Stimulated activated CD8-positive, alpha-beta memory T cell treated with anti-CD3 and anti-CD28 coated beads, Interleukin-4, amount 100 ng/mL, for 48 hours (primary cell): ENCODE measurements at regions not wholly inside any gene's neighbourhood (a gene's known extent, or its start where the extent isn't known, plus 50 kb on each side); places are given as distances from the start of the nearest gene placed in this dataset.

Source experiments
- DNase-seq: peaks from one replicate; pipeline ENCODE4 v3.0.0-alpha.2; 2020

- DNase-seq: no peak
Measured at GRCh38 chr10:128693493-128694131, 567.4 kb upstream of the MKI67 start.

- no peak for DNase-seq
Measured at GRCh38 chr10:128694168-128694850, 568.1 kb upstream of the MKI67 start.

DNA sequence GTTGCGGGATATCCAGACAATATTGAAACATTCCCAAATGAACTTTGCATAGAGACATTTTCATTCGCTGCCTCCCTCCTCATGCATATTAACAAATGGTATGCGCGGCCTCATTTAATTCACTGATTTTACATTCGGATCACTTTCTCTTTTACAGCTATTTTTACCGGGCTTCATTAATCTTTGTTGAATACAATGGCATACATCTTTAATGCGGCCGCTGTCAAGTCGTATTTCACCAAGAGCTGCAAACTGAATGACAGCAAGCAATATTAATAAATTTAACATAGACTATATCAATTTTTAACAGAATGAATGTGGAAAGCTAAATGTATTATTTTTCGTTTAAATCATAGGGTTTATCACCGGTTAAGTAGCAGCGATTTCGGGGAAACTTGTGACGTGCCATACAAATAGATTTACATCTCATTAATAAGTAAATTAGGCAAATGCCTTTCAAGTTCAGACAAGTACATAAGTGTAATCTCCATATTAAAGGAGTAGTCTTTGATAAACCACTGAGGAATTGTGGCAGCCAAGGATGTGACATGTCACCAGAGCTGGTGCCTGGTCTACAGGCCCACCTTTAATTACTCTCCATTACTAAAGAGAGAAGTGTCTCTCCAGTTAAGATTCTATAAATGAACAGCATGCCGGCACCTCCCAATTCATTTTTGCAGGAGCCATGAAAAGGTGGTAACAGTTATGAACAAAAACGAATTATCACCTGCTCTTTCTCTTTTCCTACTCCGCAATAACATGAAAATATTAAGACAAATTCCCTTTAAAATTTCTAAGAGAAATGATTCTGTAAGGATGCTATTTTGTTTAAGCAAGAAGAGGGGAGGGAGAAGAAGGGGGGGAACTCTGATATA is 568.9 kb upstream of the MKI67 start:
- DNase-seq: no peak

- DNase-seq: no peak
Measured at GRCh38 chr10:128695931-128696330, 569.7 kb upstream of the MKI67 start.

DNA sequence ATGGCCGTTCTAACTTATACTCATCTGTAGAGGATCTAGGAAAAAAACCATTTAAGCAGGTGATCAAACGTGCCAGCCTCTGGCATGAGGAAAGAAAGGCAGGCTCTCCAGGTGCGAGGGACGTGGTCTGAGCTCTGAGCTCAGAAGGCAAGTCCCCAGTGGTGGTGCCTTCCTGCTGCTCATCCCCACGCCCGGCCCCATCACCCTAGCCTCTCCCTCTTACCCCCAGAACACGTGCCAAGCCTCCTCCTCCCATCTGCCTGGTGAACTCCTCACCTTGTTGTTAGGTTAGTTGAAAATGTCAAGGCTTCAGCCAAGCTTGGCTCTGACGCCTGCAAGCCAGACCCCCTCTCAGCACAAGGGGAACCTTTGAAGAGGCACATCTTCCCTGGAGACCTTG is 571.2 kb upstream of the MKI67 start:
- DNase-seq: no peak

DNA sequence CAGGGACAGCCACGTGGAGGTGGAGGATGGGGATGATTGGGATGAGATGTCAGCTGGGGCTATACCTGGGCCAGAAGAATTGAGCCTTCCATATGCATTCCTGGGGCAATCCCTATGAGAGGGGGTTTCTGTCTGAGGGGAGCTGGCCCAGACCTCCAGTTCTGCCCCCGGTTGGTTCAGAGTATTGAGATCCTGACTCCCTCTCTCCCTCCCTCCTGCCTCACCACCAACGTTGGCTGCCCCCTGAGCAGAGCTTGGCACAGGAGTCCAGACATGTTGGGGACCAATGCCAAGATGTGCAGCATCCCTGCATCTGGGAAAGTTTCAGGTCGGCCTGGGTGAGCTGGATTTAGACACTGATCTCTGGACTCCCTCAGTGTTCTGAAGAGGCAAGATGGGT is 575.2 kb upstream of the MKI67 start:
- DNase-seq: no peak

DNA sequence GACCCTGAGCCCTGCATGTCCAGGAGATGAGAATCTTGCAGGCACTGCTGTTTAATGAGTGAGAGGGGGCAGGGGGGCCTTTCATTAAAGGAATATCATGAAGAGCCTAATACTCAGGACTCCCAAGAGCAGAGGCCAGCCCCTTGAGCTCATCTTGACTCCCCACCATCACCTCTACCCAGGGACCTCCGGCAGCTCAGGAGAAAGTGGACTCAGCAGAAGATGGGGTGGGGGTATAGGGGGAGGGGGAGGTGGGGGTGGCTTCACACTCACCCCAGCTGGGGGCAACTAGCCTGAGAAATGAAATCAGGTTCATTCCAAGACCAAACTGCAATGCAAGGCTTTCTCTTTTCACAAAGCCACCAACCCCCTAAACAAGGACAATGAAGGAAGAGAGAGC is 575.6 kb upstream of the MKI67 start:
- DNase-seq: no peak

DNA sequence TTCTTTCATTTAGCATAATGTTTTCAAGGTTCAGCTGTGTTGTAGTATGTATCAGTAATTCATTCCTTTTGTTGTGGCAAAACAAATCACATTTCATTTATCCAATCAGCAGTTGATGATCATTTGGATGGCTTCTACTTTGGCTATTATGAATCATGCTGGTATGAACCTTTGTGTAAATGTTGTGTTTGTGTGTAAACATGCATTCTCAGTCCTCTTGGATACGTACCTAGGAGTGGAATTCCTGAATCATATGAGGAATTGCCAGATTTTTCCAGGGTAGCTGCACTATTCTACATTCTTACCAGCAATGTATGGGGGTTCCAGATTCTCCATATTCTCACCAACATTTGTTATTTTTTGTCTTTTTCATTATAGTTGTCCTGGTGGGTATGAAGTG is 578.5 kb upstream of the MKI67 start:
- no peak for DNase-seq

GRCh38 chr10:128708182-128708581 is 582.0 kb upstream of the MKI67 start:
- DNase-seq: no peak

DNA sequence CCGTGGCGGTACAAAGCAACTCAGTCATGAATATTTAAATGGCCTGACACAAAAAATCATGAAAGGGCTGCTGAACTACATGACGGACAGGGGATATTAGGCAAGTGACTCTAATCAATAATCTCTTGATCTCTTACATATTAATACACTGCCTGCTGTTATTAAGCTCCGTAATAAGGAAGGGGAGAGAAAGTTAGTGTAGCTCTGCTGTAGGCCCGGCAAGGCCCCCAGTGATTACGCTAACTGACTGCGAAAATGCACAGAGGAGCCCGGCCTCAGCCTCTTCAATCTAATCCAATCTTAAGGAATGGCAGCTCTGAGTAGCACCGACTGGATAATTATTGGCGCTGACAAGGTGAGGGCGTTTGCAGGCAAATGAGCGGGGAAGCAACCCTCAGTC is 583.5 kb upstream of the MKI67 start:
- DNase-seq: peak; percentile 1

- no peak for DNase-seq
Measured at GRCh38 chr10:128710098-128710797, 584.0 kb upstream of the MKI67 start.

- no peak for DNase-seq
Measured at GRCh38 chr10:128710798-128711183, 584.6 kb upstream of the MKI67 start.

GRCh38 chr10:128711806-128712205 is 585.6 kb upstream of the MKI67 start:
- no peak for DNase-seq

- peak; percentile 2 for DNase-seq
Measured at GRCh38 chr10:128712661-128713400, 586.6 kb upstream of the MKI67 start.

- DNase-seq: no peak
Measured at GRCh38 chr10:128713471-128713870, 587.2 kb upstream of the MKI67 start.

DNA sequence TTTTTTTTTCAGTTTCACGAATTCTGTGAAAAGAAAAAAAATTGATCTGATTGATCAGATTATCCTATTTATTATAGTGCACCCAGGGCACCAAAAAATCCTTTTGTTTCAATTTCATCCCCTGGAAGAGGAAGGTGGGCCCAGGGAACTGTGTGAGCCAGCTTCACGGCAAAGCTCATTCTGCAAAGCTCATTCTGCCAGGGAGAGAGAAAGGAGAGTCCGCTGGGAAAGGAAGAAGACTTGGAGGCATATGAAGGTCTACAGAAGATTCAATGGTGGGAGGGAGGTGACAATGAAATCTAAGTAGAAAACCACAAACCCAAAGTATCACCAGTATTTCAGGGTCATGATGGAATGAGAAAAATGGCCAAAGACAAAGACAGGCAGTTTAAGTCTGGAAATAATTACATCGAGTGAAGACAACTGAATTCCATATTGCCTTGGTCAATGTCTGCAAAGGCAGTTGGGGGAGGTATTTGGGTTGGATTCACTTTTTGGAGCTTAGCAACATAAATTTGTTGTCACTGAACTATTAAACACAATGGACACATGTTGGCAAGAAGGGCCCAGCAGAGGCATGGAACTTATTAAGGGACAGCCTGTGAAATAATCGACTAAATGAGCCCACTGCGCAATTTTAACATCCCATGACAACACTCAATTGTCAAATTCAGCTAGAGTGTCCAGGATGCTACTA is 587.8 kb upstream of the MKI67 start:
- no peak for DNase-seq

GRCh38 chr10:128714644-128715415 is 588.6 kb upstream of the MKI67 start:
- DNase-seq: no peak

- no peak for DNase-seq
Measured at GRCh38 chr10:128716181-128716580, 590.0 kb upstream of the MKI67 start.

DNA sequence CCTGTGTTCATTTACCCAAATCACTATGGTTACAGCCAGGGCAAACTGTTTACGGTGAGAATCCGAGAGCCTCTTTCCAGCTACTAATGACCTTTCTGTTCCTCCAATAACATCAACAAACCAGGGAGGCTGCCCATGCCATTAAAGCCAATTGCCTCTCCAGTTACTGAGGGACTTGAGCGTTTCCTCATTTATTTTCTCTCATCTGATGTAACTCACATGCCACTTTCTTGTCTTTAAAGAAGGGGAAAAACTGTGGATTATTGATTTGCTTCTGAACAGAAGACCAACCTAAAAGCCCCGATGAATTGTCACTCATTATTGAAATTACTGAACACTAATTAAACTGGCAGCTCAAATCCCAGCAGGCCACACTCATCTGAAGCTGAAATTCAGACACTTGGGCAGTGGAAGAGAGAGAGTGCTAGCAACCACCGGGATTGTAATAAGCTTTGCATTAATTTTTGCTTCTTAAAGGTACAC is 595.8 kb upstream of the MKI67 start:
- no peak for DNase-seq

DNA sequence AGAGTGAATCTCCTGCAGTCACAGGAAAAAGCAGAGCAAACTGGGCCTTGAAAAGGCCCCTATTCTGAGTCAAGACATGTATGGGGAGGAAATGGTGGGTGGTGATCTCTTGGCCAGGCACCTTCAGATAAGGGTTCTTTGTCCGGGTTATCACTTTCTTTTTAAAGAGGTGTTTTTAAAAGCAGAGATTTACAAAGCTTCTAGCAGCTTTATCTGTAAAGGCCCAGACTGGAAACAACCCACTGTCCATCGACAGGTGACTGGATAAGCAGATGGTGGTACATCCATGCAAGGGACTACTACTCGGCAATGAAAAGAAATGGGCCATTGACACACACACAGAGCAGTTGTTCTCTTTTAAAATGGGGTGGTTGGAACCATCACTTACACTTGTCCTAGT is 596.7 kb upstream of the MKI67 start:
- no peak for DNase-seq

GRCh38 chr10:128723631-128724205 is 597.5 kb upstream of the MKI67 start:
- DNase-seq: no peak
